ENCODE measurements at regions not wholly inside any gene's neighbourhood (a gene's known extent, or its start where the extent isn't known, plus 50 kb on each side); places are given as distances from the start of the nearest gene placed in this dataset.

DNA sequence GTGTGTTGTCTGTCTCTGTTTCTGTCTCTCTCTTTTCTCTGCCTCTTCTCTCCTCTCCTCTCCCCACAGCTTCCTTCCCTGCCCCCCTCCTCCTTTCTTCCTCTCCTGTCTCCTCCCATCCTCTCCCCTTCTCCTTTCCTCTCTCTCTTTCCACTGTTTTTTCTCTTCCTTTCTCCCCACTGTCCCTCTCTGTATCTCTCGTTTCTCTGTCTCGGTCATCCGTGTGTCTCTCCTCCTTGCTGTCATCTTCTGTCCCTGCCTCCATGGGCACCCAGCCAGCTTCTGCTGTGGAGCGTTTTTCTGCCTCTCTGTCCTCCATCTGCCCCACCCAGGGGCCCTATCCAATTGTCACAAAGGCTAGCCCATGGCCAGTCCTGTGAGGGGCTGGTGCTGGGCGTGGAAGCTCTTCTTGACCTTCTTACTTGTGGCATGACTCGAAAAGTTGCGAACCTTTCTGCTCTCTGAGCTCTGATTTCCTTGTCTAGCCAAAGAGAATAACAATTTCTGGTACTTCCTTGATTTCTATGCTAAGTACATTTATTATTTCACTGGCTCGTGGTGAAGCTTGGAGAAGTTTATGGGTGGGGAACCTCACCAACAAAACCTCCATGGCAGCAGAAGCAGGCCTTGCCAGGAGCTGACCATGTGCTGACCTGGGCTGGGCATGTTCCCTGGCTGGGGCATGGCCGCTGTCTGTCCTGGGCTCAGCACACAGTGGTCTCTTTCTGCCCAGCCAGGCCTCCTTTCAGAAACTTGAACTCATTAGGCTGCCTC, 69.3 kb downstream of the CEBPB start (continued):
- TF ChIP-seq, protein P1, sequence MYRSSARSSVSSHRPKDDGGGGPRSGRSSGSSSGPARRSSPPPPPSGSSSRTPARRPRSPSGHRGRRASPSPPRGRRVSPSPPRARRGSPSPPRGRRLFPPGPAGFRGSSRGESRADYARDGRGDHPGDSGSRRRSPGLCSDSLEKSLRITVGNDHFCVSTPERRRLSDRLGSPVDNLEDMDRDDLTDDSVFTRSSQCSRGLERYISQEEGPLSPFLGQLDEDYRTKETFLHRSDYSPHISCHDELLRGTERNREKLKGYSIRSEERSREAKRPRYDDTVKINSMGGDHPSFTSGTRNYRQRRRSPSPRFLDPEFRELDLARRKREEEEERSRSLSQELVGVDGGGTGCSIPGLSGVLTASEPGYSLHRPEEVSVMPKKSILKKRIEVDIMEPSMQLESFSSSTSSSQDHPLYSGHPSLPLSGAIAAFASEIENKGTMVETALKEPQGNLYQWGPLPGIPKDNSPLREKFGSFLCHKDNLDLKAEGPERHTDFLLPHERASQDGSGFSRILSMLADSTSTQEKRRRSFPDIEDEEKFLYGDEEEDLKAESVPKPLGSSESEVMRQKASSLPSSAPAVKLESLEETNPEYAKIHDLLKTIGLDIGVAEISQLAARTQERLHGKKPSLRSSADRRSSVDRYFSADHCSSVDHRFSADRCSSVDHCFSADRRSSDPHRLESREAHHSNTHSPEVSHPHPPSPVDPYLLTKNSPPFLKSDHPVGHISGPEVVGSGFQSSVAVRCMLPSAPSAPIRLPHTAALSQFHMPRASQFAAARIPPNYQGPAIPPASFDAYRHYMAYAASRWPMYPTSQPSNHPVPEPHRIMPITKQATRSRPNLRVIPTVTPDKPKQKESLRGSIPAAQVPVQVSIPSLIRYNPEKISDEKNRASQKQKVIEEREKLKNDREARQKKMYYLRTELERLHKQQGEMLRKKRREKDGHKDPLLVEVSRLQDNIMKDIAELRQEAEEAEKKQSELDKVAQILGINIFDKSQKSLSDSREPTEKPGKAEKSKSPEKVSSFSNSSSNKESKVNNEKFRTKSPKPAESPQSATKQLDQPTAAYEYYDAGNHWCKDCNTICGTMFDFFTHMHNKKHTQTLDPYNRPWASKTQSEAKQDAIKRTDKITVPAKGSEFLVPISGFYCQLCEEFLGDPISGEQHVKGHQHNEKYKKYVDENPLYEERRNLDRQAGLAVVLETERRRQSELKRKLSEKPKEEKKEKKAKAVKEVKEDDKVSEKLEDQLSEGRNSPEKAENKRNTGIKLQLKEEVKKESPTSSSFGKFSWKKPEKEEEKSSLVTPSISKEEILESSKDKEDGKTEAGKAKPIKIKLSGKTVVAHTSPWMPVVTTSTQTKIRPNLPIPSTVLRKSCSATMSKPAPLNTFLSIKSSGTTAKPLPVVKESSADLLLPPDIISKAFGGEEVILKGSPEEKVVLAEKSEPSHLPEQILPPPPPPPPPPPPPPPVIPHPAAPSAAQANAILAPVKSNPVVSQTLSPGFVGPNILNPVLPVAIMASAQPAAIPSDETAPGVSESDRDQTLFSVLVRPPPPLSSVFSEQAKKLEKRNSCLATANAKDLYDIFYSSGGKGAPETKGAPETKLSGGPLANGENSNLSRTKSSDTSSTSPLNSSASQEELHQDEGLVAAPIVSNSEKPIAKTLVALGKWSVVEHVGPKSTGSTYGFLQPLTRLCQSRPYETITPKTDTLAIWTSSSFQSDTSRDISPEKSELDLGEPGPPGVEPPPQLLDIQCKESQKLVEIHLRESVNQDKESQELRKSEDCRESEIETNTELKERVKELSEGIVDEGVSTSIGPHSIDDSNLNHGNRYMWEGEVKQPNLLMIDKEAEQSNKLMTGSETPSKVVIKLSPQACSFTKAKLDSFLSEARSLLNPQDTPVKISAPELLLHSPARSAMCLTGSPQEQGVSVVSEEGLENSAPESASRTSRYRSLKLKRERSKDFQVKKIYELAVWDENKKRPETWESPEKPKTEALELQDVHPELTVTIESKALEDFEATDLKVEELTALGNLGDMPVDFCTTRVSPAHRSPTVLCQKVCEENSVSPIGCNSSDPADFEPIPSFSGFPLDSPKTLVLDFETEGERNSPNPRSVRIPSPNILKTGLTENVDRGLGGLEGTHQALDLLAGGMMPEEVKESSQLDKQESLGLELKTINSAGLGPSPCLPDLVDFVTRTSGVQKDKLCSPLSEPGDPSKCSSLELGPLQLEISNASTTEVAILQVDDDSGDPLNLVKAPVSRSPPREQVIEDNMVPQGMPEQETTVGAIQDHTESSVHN (IDR thresholded peaks at IDR 0.05; ENCODE audit: borderline replicate concordance in 1 of 2, low read depth in 1 of 2) = no peak
- no peak for TF ChIP-seq ZNF263 (CRISPR knock-in tag; IDR thresholded peaks at IDR 0.05; ENCODE audit: borderline replicate concordance)
- TF ChIP-seq SRF (CRISPR knock-in tag; IDR thresholded peaks at IDR 0.05) = no peak
- no peak for TF ChIP-seq ZNF785 (CRISPR knock-in tag; IDR thresholded peaks at IDR 0.05)
- no peak for TF ChIP-seq ZNF75A (CRISPR knock-in tag; IDR thresholded peaks at IDR 0.05)
- TF ChIP-seq KLF6 (CRISPR knock-in tag; IDR thresholded peaks at IDR 0.05; ENCODE audit: borderline replicate concordance) = no peak
- no peak for TF ChIP-seq NR3C1 (CRISPR knock-in tag; IDR thresholded peaks at IDR 0.05)
- no peak for TF ChIP-seq BCL6 (CRISPR knock-in tag; IDR thresholded peaks at IDR 0.05)
- TF ChIP-seq RFX5 (IDR thresholded peaks at IDR 0.05; ENCODE audit: low read depth, low read length) = no peak
- TF ChIP-seq ZNF431 (CRISPR knock-in tag; IDR thresholded peaks at IDR 0.05) = no peak
- TF ChIP-seq ZFP30 (CRISPR knock-in tag; IDR thresholded peaks at IDR 0.05; ENCODE audit: borderline replicate concordance) = no peak
- TF ChIP-seq CBX3 (IDR thresholded peaks at IDR 0.05; ENCODE audit: borderline replicate concordance in 1 of 2, low read length in 2 of 2) = no peak
- TF ChIP-seq RNF2 (IDR thresholded peaks at IDR 0.05) = no peak
- no peak for TF ChIP-seq RBM14 (IDR thresholded peaks at IDR 0.05; ENCODE audit: borderline replicate concordance, insufficient read depth, low read depth, low read length)
- no peak for TF ChIP-seq RAD51 (IDR thresholded peaks at IDR 0.05; ENCODE audit: borderline replicate concordance, low read depth)
- TF ChIP-seq, protein P2, sequence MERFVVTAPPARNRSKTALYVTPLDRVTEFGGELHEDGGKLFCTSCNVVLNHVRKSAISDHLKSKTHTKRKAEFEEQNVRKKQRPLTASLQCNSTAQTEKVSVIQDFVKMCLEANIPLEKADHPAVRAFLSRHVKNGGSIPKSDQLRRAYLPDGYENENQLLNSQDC (CRISPR knock-in tag; IDR thresholded peaks at IDR 0.05) = no peak
- TF ChIP-seq, protein P3, sequence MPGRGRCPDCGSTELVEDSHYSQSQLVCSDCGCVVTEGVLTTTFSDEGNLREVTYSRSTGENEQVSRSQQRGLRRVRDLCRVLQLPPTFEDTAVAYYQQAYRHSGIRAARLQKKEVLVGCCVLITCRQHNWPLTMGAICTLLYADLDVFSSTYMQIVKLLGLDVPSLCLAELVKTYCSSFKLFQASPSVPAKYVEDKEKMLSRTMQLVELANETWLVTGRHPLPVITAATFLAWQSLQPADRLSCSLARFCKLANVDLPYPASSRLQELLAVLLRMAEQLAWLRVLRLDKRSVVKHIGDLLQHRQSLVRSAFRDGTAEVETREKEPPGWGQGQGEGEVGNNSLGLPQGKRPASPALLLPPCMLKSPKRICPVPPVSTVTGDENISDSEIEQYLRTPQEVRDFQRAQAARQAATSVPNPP (IDR thresholded peaks at IDR 0.05; ENCODE audit: borderline replicate concordance, insufficient read depth, insufficient read length) = no peak
- TF ChIP-seq TAL1 (IDR thresholded peaks at IDR 0.05) = no peak
- TF ChIP-seq NFIC (IDR thresholded peaks at IDR 0.05) = peak; percentile 89
- no peak for TF ChIP-seq BACH1 (tag; IDR thresholded peaks at IDR 0.05)

All from K562 (cell line).